Nephron (organoid): ENCODE measurements at regions not wholly inside any gene's neighbourhood (a gene's known extent, or its start where the extent isn't known, plus 50 kb on each side); places are given as distances from the start of the nearest gene placed in this dataset.
A peak's percentile ranks its signal among the peaks of the same experiment; 100 is the strongest.

Experiments used
- H3K27ac Mint-ChIP-seq, 3 experiments: 2 replicates each; pipeline ENCODE4 v1.8.0; 2020; ENCODE audit warnings: mixed read lengths in 3 of 3, mild to moderate bottlenecking in 2 of 3, moderate library complexity in 1 of 3
- H3K27me3 Mint-ChIP-seq: 2 replicates; pipeline ENCODE4 v1.8.0; 2021; ENCODE audit warnings: low read depth, mild to moderate bottlenecking, moderate library complexity, mixed read lengths
- H3K36me3 Mint-ChIP-seq: 2 replicates; pipeline ENCODE4 v1.8.0; 2020; ENCODE audit warnings: low read depth, mixed read lengths
- H3K4me1 Mint-ChIP-seq: 2 replicates; pipeline ENCODE4 v1.8.0; 2020; ENCODE audit warnings: mixed read lengths
- H3K4me3 Mint-ChIP-seq, 3 experiments: 2 replicates each; pipeline ENCODE4 v1.8.0; 2020; ENCODE audit warnings: mild to moderate bottlenecking in 3 of 3, mixed read lengths in 3 of 3, moderate library complexity in 2 of 3
- H3K9me3 Mint-ChIP-seq: 2 replicates; pipeline ENCODE4 v1.8.0; 2020; ENCODE audit warnings: mixed read lengths
- CTCF ChIP-seq, 3 experiments: fragments of 200-600 bp; sonication (generic); IDR thresholded peaks; one replicate each; pipeline ENCODE4 v1.5.0; 2021; ENCODE audit warnings: antibody characterized with exemption in 3 of 3; ENCODE audit not compliant: unreplicated experiment in 3 of 3

GRCh38 chr6:63140114-63140513, 71.2 kb upstream of the FKBP1C start:
- Mint-ChIP-seq H3K27me3 (no peaks in the 10 kb centered on the region), H3K36me3 (no peaks in the 10 kb centered on the region), H3K27ac (no peak overlapping the region), H3K4me1 (no peaks in the 10 kb centered on the region), H3K9me3 (peaks cover 22% of the 10 kb centered on the region), H3K4me3 (no peak overlapping the region)
- no peak for TF ChIP-seq CTCF (IDR thresholded peaks at IDR 0.05; ENCODE audit: unreplicated experiment in 3 of 3)

DNA sequence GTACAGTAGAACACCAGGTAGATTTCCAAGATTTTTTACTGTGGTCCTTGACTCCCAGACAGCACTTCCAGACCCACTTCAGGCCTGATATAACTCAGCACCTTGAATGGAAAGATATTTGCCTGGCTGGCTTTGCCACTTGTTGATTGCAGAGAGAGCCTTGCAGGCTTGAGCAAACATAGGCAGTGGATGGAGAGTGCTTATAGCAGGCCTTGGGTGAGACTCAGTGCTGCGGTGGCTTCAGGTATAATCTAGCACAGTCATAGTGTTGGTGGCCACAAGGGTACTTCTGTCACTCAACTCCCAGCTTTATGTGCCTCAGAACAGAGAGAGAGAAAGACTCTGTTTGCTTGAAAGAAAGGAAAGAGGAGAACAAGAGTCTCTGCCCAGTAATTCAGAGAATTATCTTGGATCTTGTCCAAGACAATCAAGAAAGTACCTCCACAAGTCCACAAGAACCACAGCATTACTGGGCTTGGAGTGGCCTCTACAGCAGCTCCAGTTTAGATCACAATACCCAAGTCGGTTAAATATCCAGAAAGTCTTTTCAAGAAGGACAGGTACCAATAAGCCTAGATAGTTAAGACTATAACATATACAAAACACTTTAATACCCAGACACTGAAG, 70.5 kb upstream of the FKBP1C start:
- Mint-ChIP-seq H3K4me1 (no peaks in the 10 kb centered on the region), H3K27ac (no peak overlapping the region), H3K27me3 (no peaks in the 10 kb centered on the region), H3K36me3 (no peaks in the 10 kb centered on the region), H3K4me3 (no peak overlapping the region), H3K9me3 (peaks cover 19% of the 10 kb centered on the region)
- TF ChIP-seq CTCF (IDR thresholded peaks at IDR 0.05; ENCODE audit: unreplicated experiment in 3 of 3): no peak

DNA sequence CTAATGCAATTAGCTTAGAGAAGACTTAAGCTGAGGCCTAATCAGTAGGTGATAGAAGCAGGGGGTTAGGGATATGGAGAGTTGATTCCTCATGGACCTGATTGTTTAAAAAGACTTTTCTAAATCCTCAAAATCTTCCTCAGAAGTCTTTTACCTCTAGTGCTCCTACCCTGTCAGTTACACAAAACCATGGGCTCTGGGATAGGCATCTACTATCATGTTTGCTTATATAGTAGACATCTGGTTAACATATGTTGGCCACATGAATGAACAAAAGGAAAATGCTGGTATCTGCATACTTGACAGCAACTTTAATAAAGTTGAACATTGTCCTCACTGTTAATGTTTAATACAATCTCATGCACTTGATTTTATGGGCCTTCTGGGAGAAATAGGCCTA, 61.5 kb upstream of the FKBP1C start:
- peaks cover 3% of the 10 kb centered on the region for H3K9me3 Mint-ChIP-seq
- H3K4me3 Mint-ChIP-seq: no peak overlapping the region
- peak overlapping the region in 2 of 3 experiments; percentile 38 to 62 for H3K27ac Mint-ChIP-seq
- H3K4me1 Mint-ChIP-seq: no peaks in the 10 kb centered on the region
- H3K36me3 Mint-ChIP-seq: no peaks in the 10 kb centered on the region
- TF ChIP-seq CTCF (IDR thresholded peaks at IDR 0.05; ENCODE audit: unreplicated experiment in 3 of 3): no peak
- H3K27me3 Mint-ChIP-seq: no peaks in the 10 kb centered on the region

GRCh38 chr6:63154535-63154934, 56.7 kb upstream of the FKBP1C start:
- Mint-ChIP-seq H3K36me3 (no peaks in the 10 kb centered on the region), H3K4me1 (no peaks in the 10 kb centered on the region), H3K9me3 (no peaks in the 10 kb centered on the region), H3K27me3 (peaks cover 4% of the 10 kb centered on the region), H3K27ac (no peak overlapping the region), H3K4me3 (no peak overlapping the region)
- no peak for TF ChIP-seq CTCF (IDR thresholded peaks at IDR 0.05; ENCODE audit: unreplicated experiment in 3 of 3)
